ENCODE measurements at regions not wholly inside any gene's neighbourhood (a gene's known extent, or its start where the extent isn't known, plus 50 kb on each side); places are given as distances from the start of the nearest gene placed in this dataset.

GRCh38 chr5:175195698-175196656 is 248.0 kb downstream of the DRD1 start:
- no peak for DNase-seq (ENCODE audit: low read depth in 2 of 3, low spot score in 1 of 3)

DNA sequence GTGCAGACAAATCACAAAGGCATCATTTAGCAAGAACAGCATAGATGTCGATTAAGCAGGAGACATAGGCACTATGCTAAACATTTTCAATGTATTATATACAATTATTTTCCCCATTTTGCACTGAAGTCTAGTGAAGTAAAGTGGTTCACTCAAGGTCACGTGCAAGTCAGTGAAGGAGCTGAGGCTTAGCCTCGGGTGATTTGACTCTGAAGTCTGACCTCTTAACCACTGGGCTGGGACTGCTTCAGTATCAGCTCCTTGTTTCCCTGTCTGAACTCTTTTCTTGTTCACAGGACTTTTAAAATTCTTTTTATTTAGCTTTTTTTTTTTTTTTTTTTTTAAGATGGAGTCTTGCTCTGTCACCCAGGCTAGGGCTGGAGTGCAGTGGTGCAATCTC is 262.7 kb downstream of the DRD1 start:
- DNase-seq (ENCODE audit: low read depth in 2 of 3, low spot score in 1 of 3), result no peak

DNA sequence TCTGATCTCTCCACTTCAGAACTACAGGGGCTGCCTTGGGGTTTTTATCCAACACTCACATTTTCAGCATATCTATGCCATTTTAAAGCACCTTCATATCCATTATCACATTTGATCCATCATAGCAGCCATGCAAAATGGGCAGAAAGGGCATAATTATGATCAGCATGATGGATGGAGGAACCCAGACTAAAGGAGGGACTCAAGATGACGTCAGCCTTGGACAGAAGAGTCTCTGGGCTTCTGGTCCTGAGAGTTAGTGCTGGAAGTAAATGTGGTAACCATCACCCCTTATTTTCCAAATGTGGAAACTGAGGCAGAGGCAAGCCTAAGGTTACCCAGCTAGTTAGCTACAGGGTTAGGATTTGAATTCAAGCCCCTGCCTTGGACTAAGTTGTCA is 273.1 kb downstream of the DRD1 start:
- DNase-seq (ENCODE audit: low read depth in 2 of 3, low spot score in 1 of 3), result no peak

GRCh38 chr5:175168882-175169507 is 275.0 kb downstream of the DRD1 start:
- DNase-seq (ENCODE audit: low read depth in 2 of 3, low spot score in 1 of 3), result no peak

DNA sequence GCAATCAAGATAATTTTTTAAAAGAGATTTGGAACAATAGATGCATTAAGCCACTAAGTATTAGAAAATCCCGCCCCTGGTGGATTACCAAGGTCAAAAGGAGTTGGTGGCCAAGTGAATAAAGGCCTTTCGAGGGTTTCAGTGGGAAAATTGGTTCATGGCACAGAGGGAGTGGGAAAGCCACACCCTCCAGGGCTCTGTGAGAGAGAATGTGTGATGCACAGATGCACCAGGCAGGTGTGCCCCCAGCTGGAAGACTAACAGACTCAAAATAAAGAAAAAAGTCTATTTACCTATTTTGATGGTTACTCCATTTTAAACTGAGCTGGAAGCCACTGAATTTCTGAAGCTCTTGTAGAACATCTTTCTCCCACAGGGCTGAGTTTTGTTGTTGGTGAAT is 278.0 kb downstream of the DRD1 start:
- no peak for DNase-seq (ENCODE audit: low read depth in 2 of 3, low spot score in 1 of 3)

- no peak for DNase-seq (ENCODE audit: low read depth in 2 of 3, low spot score in 1 of 3)
These were observed 280.3 kb downstream of the DRD1 start for GRCh38 chr5:175163586-175164275.

GRCh38 chr5:175162036-175162435 is 281.9 kb downstream of the DRD1 start:
- no peak for DNase-seq (ENCODE audit: low read depth in 2 of 3, low spot score in 1 of 3)

DNA sequence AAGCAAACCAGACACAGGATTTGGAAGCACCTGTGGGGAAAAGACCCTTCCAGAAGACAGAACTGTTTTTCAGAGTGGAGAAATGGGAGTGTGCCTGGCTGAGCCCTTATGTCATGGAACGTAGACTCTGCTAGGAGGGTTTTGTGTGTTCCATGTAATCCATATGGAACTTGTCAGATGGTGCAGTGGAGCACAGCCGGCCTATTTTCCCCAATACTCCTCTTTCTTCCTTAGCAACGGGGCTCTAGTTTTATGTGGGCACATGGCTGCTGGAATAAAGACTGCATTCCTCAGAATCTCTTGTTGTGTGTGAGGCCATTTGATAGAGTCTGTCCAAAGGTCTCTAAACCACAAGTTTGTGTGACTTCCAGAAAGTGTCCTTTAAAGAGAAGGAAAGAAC is 284.0 kb downstream of the DRD1 start:
- DNase-seq (ENCODE audit: low read depth in 2 of 3, low spot score in 1 of 3), result no peak

- no peak for DNase-seq (ENCODE audit: low read depth in 2 of 3, low spot score in 1 of 3)
These were observed 295.3 kb downstream of the DRD1 start for GRCh38 chr5:175148636-175149172.

DNA sequence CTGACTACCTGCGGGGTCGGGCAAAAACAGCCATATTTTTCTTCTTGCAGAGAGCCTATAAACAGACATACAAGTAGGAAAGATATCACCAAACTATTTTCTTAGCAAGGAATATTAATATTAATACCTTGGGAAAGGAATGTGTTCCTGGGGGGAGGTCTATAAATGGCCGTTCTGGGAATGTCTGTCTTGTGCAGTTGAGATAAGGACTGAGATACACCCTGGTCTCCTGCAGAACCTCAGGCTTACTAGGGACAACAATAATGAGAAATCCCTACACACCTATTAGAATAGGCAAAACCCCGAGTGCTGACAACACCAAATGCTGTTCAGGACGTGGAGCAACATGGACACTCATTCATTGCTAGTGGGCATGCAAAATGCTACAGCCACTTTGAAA is 297.2 kb downstream of the DRD1 start:
- DNase-seq (ENCODE audit: low read depth in 2 of 3, low spot score in 1 of 3), result no peak

- DNase-seq (ENCODE audit: low read depth in 2 of 3, low spot score in 1 of 3), result no peak
These were observed 302.6 kb downstream of the DRD1 start for GRCh38 chr5:175141421-175141820.

DNA sequence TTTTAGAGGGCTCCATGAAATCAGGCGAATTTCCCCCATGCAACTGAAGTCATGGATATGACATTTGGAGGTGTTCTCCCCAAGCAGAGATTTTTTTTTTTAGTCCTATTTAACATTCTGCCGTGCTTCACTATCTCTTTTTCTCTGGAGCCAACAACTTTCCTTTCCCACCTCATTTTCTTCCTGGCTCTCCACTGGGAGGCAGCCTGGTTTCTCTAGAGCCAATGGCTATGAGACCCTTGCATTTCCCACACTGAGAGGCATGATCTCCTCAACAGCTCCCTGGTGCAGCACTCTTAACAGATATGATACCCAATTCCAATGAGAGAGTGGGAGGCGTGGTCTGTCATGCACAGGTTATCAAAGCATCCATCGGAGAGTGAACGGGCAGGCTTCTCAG is 310.8 kb downstream of the DRD1 start:
- no peak for DNase-seq (ENCODE audit: low read depth in 2 of 3, low spot score in 1 of 3)

GRCh38 chr5:175131432-175131831 is 312.6 kb downstream of the DRD1 start:
- no peak for DNase-seq (ENCODE audit: low read depth in 2 of 3, low spot score in 1 of 3)

GRCh38 chr5:175129619-175130018 is 314.4 kb downstream of the DRD1 start:
- no peak for DNase-seq (ENCODE audit: low read depth in 2 of 3, low spot score in 1 of 3)

DNA sequence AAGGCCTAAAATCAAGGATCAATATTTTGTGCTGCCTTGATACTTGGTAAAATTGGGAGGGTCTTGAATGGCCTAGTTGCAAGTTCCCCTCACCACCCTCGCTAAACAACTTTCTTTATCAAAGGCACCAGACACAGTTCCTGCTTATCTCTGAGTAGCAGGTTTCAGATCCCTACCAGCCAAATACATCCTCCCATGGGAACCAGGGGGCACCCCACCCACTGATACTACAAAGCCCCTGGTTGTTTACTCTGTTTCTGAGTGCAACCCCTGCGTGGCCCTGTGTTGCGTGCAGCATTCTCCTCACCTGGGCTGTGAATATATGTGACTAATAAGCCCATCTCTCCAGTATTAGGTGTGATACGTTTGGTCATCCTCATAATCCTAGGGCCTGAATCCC is 314.9 kb downstream of the DRD1 start:
- no peak for DNase-seq (ENCODE audit: low read depth in 2 of 3, low spot score in 1 of 3)

DNA sequence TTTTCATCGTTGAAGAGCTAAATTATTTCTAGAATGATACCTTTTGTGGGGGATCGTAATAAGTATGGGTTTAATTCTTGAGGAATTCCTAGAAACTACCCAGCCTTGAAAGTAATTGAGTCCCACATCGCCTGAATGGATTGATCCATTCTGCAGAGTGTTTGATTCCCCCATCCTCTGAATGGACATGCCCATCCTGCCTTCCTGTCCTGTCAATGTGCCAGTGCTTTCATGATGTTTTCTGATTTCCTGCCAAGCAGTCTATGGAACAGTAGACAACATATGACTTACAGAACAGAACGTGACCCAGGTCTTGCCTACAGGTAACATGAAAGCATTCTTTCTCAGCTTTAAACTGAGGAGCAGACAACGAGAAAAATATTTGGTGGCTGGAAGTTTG is 319.2 kb downstream of the DRD1 start:
- no peak for DNase-seq (ENCODE audit: low read depth in 2 of 3, low spot score in 1 of 3)

DNA sequence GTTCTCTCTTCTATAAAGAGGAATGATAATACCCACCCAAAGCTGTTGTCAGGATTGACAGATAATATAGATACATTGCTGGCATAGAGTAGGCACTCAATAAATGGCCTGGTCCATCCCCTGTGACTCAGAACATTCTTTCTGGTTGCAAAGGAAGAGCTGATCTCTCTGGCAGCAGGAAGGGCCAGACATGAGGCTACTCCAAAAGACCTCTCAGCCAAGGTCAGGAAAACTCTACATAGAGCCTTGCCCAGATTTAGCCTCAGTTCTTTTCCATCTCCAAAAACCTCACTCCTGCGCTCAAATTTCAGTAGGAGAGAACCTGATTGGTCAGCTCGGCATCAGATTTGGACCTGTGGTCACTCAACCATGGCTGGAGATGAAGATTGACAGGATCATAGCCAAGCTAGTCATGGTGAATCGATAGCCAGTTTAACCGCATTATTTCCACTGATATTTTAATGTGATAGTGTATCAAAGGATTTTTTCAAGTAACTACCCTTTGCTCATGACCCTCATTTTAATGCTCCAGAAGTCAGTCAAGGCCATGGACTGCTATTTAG is 319.6 kb downstream of the DRD1 start:
- no peak for DNase-seq (ENCODE audit: low read depth in 2 of 3, low spot score in 1 of 3)

- DNase-seq (ENCODE audit: low read depth in 2 of 3, low spot score in 1 of 3), result no peak
These were observed 320.4 kb downstream of the DRD1 start for GRCh38 chr5:175123542-175123941.

GRCh38 chr5:175121457-175121856 is 322.5 kb downstream of the DRD1 start:
- no peak for DNase-seq (ENCODE audit: low read depth in 2 of 3, low spot score in 1 of 3)

DNA sequence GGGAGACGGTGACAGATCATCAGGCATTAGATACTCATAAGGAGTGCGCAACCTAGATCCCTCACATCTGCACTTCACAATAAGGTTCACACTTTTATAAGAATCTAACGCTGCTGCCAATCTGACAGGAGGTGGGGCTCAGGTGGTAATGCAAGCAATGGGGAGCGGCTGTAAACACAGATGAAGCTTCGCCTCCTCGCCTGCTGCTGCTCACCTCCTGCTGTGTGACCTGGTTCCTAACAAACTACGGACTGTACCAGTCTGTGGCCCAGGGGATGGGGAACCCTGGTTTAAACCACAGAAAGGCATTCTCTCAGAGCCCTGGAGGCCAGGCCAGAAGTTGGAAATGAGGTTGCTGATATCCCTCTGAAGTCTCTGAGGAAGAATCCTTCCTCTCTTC is 323.6 kb downstream of the DRD1 start:
- no peak for DNase-seq (ENCODE audit: low read depth in 2 of 3, low spot score in 1 of 3)

DNA sequence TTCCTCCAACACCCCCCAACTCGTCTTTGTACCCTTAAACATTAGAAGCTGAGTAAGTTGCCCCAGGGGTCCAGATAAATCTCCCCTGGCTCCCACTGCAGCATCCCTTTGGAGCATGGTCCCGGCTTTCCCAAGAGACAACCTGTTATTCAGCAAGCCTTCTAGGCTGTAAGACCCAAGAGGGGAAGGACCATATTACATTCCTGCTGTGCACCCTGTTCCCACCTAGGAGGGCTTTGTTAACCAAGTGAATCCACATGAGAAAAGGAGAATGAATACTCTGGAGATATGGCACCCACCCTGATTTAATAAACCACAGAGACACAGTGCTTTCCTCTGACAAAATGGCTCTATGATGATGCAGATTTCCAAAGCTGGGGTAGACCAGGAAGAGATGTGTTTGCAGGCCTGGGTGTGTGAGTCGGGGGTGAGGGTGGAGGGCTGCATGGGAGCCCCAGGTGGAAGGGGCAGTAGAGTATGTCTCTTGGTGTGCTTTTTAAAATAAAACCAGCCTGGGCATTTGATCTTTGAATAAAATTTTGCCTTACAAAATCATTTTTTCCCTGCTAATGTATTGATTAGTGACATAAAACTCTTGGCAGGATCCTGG is 325.2 kb downstream of the DRD1 start:
- DNase-seq (ENCODE audit: low read depth in 2 of 3, low spot score in 1 of 3), result no peak
